ENCODE measurements at regions not wholly inside any gene's neighbourhood (a gene's known extent, or its start where the extent isn't known, plus 50 kb on each side); places are given as distances from the start of the nearest gene placed in this dataset.

DNA sequence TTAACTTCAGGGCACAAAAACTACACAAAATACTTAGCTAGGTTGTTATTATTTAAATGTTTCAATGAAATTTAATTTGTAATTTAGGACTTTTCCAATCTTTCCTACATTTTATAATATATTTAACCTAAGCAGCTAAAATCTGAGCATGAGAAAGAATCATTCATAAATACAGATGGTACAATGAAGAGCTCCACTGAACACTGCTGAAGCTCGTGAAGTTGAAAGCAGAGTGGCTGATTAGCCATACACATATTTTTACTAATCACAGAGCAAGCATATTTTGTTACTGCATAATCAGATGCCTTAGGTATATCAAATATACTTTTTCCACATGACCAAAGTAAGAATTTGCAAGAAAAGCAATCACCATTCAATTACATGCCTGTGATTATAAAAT lies 184.9 kb upstream of the ETAA1 start:
- Histone ChIP-seq H3K4me1 (ENCODE audit: control insufficient read depth, insufficient read depth, low read length) (peaks cover 4% of the 10 kb centered on the region; the same call in 1 of the 2 replicates), H3K9me3 (ENCODE audit: control insufficient read depth, insufficient read depth, low read depth, low read length) (no peaks in the 10 kb centered on the region), H3K36me3 (ENCODE audit: control insufficient read depth in 2 of 2, insufficient read depth in 1 of 2, low read length in 2 of 2) (no peaks in the 10 kb centered on the region), H3K27ac (ENCODE audit: extremely low read depth, low read depth, low read length) (no peak overlapping the region), H3K4me3 (ENCODE audit: low read depth, low read length) (no peak overlapping the region)
- TF ChIP-seq ZSCAN30 (tag by site-specific recombination; IDR thresholded peaks at IDR 0.05) = no peak
- no peak for TF ChIP-seq ZNF473 (tag by site-specific recombination; IDR thresholded peaks at IDR 0.05)
- no peak for TF ChIP-seq ZNF426 (tag by site-specific recombination; IDR thresholded peaks at IDR 0.05)
- TF ChIP-seq ZNF701 (tag by site-specific recombination; IDR thresholded peaks at IDR 0.05) = no peak
- ChIA-PET CTCF (interaction anchor here (1.5 kb wide), 1 partner anchor 10 kb away, joined by 4 read pairs; no protein-coding TSS in a partner anchor), POLR2A (no interaction called here)

DNA sequence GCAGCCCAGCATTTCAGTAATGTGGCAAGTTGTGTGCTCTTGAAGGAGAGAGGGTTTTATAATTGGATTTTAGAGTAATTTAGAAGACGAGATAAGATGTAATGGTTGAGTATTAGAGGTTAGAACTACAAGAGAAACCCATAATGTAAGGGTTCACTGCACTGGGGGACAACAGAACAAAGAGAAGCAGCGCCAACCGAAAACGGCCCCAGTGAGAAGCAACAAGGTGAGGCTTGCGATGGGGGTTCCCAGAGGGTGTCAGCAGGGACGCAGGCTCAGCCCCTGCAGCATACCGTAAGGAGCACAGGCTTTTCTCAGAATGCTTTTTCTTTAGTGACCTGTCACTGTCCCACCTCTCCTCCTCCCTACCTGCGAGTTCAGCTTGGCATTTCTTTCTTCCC lies 183.9 kb upstream of the ETAA1 start:
- no peaks in the 10 kb centered on the region for H3K9me3 ChIP-seq (ENCODE audit: control insufficient read depth, insufficient read depth, low read depth, low read length)
- POLR2A ChIA-PET = no interaction called here
- no peak for TF ChIP-seq ZNF792 (tag by site-specific recombination; IDR thresholded peaks at IDR 0.05)
- no peak overlapping the region for H3K4me3 ChIP-seq (ENCODE audit: low read depth, low read length)
- H3K27ac ChIP-seq (ENCODE audit: extremely low read depth, low read depth, low read length) = no peak overlapping the region
- CTCF ChIA-PET = no interaction called here
- no peaks in the 10 kb centered on the region for H3K36me3 ChIP-seq (ENCODE audit: control insufficient read depth in 2 of 2, insufficient read depth in 1 of 2, low read length in 2 of 2)
- H3K4me1 ChIP-seq (ENCODE audit: control insufficient read depth, insufficient read depth, low read length) = peaks cover 4% of the 10 kb centered on the region; the same call in 1 of the 2 replicates

DNA sequence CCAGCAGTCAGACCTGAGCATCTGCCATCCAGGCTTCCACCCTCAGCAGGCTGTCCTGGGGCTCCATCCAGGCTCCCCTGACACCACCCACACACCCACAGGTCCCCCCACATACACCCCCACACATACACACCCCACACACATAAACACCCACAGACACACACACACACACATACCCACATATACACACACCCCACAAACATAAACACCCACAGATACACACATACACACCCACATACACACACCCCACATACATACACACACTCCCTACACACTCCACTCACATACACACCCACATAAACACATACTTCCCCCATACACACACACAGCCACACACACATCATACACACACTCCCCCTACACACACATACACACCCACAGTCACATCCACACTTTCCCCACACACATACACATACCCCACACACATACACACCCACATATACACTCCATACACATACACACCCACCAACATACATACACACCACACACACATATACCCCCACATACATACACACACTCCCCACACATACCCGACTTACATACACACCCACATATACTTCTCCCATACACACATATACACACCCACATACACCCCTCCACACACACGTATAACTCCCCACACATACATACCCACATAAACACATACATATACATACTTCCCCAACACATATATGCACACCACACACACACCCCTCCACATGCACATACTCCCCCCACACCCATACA lies 183.3 kb upstream of the ETAA1 start:
- POLR2A ChIA-PET = no interaction called here
- H3K4me1 ChIP-seq (ENCODE audit: control insufficient read depth, insufficient read depth, low read length) = peaks cover 4% of the 10 kb centered on the region; the same call in 1 of the 2 replicates

DNA sequence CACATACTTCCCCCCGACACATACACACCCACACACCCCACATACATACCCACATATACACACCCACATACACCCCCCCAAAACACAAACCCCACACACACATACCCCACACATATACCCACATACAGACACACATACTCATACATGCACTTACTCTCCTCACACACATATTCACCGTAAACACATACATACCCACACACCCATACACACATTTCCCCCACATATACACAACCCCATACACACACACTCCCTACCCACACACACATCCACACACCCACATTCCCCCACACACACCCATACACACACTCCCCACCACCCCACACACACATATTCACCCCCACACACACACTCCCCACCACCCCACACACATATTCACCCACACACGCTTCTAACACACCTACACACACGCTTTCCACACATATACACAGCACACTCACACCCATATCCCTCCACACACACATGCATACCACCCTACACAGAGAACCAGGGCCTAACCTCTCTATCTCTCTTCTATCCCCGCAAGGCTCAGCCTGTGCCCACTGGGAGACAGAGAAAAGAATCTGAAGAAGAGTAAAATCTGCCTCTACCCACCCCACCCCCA lies 182.4 kb upstream of the ETAA1 start:
- Histone ChIP-seq H3K4me3 (ENCODE audit: low read depth, low read length) (no peak overlapping the region), H3K36me3 (ENCODE audit: control insufficient read depth in 2 of 2, insufficient read depth in 1 of 2, low read length in 2 of 2) (no peaks in the 10 kb centered on the region), H3K27ac (ENCODE audit: extremely low read depth, low read depth, low read length) (no peak overlapping the region), H3K9me3 (ENCODE audit: control insufficient read depth, insufficient read depth, low read depth, low read length) (no peaks in the 10 kb centered on the region), H3K4me1 (ENCODE audit: control insufficient read depth, insufficient read depth, low read length) (peaks cover 4% of the 10 kb centered on the region; the same call in 1 of the 2 replicates)
- TF ChIP-seq, protein P1, sequence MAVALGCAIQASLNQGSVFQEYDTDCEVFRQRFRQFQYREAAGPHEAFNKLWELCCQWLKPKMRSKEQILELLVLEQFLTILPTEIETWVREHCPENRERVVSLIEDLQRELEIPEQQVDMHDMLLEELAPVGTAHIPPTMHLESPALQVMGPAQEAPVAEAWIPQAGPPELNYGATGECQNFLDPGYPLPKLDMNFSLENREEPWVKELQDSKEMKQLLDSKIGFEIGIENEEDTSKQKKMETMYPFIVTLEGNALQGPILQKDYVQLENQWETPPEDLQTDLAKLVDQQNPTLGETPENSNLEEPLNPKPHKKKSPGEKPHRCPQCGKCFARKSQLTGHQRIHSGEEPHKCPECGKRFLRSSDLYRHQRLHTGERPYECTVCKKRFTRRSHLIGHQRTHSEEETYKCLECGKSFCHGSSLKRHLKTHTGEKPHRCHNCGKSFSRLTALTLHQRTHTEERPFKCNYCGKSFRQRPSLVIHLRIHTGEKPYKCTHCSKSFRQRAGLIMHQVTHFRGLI (tag by site-specific recombination; IDR thresholded peaks at IDR 0.05) = no peak
- TF ChIP-seq ZNF214 (tag by site-specific recombination; IDR thresholded peaks at IDR 0.05; ENCODE audit: borderline replicate concordance) = no peak
- TF ChIP-seq, protein P2, sequence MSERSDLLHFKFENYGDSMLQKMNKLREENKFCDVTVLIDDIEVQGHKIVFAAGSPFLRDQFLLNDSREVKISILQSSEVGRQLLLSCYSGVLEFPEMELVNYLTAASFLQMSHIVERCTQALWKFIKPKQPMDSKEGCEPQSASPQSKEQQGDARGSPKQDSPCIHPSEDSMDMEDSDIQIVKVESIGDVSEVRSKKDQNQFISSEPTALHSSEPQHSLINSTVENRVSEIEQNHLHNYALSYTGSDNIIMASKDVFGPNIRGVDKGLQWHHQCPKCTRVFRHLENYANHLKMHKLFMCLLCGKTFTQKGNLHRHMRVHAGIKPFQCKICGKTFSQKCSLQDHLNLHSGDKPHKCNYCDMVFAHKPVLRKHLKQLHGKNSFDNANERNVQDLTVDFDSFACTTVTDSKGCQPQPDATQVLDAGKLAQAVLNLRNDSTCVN (tag by site-specific recombination; optimal IDR thresholded peaks at IDR 0.05) = no peak
- no peak for TF ChIP-seq KLF9 (tag by site-specific recombination; IDR thresholded peaks at IDR 0.05; ENCODE audit: low read depth)
- TF ChIP-seq ZNF664 (tag by site-specific recombination; IDR thresholded peaks at IDR 0.05) = no peak
- TF ChIP-seq, protein P3, sequence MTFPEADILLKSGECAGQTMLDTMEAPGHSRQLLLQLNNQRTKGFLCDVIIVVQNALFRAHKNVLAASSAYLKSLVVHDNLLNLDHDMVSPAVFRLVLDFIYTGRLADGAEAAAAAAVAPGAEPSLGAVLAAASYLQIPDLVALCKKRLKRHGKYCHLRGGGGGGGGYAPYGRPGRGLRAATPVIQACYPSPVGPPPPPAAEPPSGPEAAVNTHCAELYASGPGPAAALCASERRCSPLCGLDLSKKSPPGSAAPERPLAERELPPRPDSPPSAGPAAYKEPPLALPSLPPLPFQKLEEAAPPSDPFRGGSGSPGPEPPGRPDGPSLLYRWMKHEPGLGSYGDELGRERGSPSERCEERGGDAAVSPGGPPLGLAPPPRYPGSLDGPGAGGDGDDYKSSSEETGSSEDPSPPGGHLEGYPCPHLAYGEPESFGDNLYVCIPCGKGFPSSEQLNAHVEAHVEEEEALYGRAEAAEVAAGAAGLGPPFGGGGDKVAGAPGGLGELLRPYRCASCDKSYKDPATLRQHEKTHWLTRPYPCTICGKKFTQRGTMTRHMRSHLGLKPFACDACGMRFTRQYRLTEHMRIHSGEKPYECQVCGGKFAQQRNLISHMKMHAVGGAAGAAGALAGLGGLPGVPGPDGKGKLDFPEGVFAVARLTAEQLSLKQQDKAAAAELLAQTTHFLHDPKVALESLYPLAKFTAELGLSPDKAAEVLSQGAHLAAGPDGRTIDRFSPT (tag by site-specific recombination; IDR thresholded peaks at IDR 0.05) = no peak
- peak; percentile 92 for TF ChIP-seq EGR2 (tag by site-specific recombination; IDR thresholded peaks at IDR 0.05; ENCODE audit: low read depth)
- TF ChIP-seq ZFHX2 (tag by site-specific recombination; conservative IDR thresholded peaks at IDR 0.05) = peak; percentile 95
- TF ChIP-seq ZSCAN30 (tag by site-specific recombination; IDR thresholded peaks at IDR 0.05) = no peak
- ChIA-PET CTCF (interaction anchor here (0.6 to 1.2 kb wide), 6 partner anchors 53 to 790 kb away, joined by 3 to 4 read pairs (median 3); no protein-coding TSS in a partner anchor), POLR2A (no interaction called here)

More for the DNA sequence above, 183.3 kb upstream of the ETAA1 start:
- CTCF ChIA-PET = no interaction called here
- Histone ChIP-seq H3K4me3 (ENCODE audit: low read depth, low read length) (no peak overlapping the region), H3K27ac (ENCODE audit: extremely low read depth, low read depth, low read length) (no peak overlapping the region), H3K36me3 (ENCODE audit: control insufficient read depth in 2 of 2, insufficient read depth in 1 of 2, low read length in 2 of 2) (no peaks in the 10 kb centered on the region), H3K9me3 (ENCODE audit: control insufficient read depth, insufficient read depth, low read depth, low read length) (no peaks in the 10 kb centered on the region)
- peak; percentile 96 for TF ChIP-seq EGR2 (tag by site-specific recombination; IDR thresholded peaks at IDR 0.05; ENCODE audit: low read depth)
- TF ChIP-seq, protein P4, sequence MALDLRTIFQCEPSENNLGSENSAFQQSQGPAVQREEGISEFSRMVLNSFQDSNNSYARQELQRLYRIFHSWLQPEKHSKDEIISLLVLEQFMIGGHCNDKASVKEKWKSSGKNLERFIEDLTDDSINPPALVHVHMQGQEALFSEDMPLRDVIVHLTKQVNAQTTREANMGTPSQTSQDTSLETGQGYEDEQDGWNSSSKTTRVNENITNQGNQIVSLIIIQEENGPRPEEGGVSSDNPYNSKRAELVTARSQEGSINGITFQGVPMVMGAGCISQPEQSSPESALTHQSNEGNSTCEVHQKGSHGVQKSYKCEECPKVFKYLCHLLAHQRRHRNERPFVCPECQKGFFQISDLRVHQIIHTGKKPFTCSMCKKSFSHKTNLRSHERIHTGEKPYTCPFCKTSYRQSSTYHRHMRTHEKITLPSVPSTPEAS (tag by site-specific recombination; IDR thresholded peaks at IDR 0.05) = peak; percentile 73
- no peak for TF ChIP-seq ZFP3 (tag by site-specific recombination; IDR thresholded peaks at IDR 0.05; ENCODE audit: low read depth)
- 0 out of 2 replicates have a peak, but pooled peaks have one; percentile 24 for TF ChIP-seq ZNF112 (tag by site-specific recombination; IDR thresholded peaks at IDR 0.05)
- peak; percentile 98 for TF ChIP-seq ZFHX2 (tag by site-specific recombination; conservative IDR thresholded peaks at IDR 0.05)
- no peak for TF ChIP-seq ZNF266 (tag by site-specific recombination; IDR thresholded peaks at IDR 0.05; ENCODE audit: low read depth)
- no peak for TF ChIP-seq ZNF146 (tag by site-specific recombination; IDR thresholded peaks at IDR 0.05)
- peak; percentile 9; the same call in 1 of the 2 replicates for TF ChIP-seq ZNF791 (tag by site-specific recombination; IDR thresholded peaks at IDR 0.05)
